HG03097 (cell line): ENCODE measurements at regions not wholly inside any gene's neighbourhood (a gene's known extent, or its start where the extent isn't known, plus 50 kb on each side); places are given as distances from the start of the nearest gene placed in this dataset.
"Not testable (repeated sequence)": the region's sequence is repeated elsewhere in the genome, so short reads cannot be mapped to it uniquely, and the experiment has no call there.

Experiments used
- ATAC-seq: cut with Tn5 transposase; IDR thresholded peaks from one replicate; pipeline ENCODE4 v1.9.1; 2021; ENCODE audit not compliant: unreplicated experiment, low FRiP score

- ATAC-seq, result not testable (repeated sequence)
Observed at GRCh38 chr13:80897641-80898040, 556.7 kb upstream of the SPRY2 start.

- no peak for ATAC-seq
Observed at GRCh38 chr13:80894917-80895316, 554.0 kb upstream of the SPRY2 start.

- ATAC-seq, result no peak
Observed at GRCh38 chr13:80889829-80890228, 548.9 kb upstream of the SPRY2 start.

GRCh38 chr13:80888390-80888789, 547.5 kb upstream of the SPRY2 start:
- no peak for ATAC-seq

GRCh38 chr13:80884056-80884785, 543.3 kb upstream of the SPRY2 start:
- no peak for ATAC-seq

GRCh38 chr13:80883545-80883944, 542.6 kb upstream of the SPRY2 start:
- no peak for ATAC-seq

- ATAC-seq, result no peak
Observed at GRCh38 chr13:80881942-80882445, 541.1 kb upstream of the SPRY2 start.

- ATAC-seq, result no peak
Observed at GRCh38 chr13:80881495-80881894, 540.6 kb upstream of the SPRY2 start.

- ATAC-seq, result no peak
Observed at GRCh38 chr13:80881034-80881433, 540.1 kb upstream of the SPRY2 start.

GRCh38 chr13:80877944-80878241, 537.0 kb upstream of the SPRY2 start:
- ATAC-seq, result no peak

- no peak for ATAC-seq
Observed at GRCh38 chr13:80877209-80877943, 536.5 kb upstream of the SPRY2 start.

GRCh38 chr13:80873589-80873988, 532.7 kb upstream of the SPRY2 start:
- peak; percentile 100 for ATAC-seq

- not testable (repeated sequence) for ATAC-seq
Observed at GRCh38 chr13:80871971-80872370, 531.0 kb upstream of the SPRY2 start.

- ATAC-seq, result no peak
Observed at GRCh38 chr13:80871481-80871880, 530.6 kb upstream of the SPRY2 start.

- ATAC-seq, result no peak
Observed at GRCh38 chr13:80870186-80870585, 529.3 kb upstream of the SPRY2 start.

GRCh38 chr13:80866921-80867320, 526.0 kb upstream of the SPRY2 start:
- ATAC-seq, result no peak

- no peak for ATAC-seq
Observed at GRCh38 chr13:80865329-80865728, 524.4 kb upstream of the SPRY2 start.

- no peak for ATAC-seq
Observed at GRCh38 chr13:80862456-80862855, 521.5 kb upstream of the SPRY2 start.

- no peak for ATAC-seq
Observed at GRCh38 chr13:80860845-80861244, 519.9 kb upstream of the SPRY2 start.

GRCh38 chr13:80858131-80858530, 517.2 kb upstream of the SPRY2 start:
- ATAC-seq, result no peak

- ATAC-seq, result no peak
Observed at GRCh38 chr13:80857321-80857720, 516.4 kb upstream of the SPRY2 start.

- ATAC-seq, result no peak
Observed at GRCh38 chr13:80850771-80851170, 509.8 kb upstream of the SPRY2 start.
